ENCODE measurements at regions not wholly inside any gene's neighbourhood (a gene's known extent, or its start where the extent isn't known, plus 50 kb on each side); places are given as distances from the start of the nearest gene placed in this dataset.

DNA sequence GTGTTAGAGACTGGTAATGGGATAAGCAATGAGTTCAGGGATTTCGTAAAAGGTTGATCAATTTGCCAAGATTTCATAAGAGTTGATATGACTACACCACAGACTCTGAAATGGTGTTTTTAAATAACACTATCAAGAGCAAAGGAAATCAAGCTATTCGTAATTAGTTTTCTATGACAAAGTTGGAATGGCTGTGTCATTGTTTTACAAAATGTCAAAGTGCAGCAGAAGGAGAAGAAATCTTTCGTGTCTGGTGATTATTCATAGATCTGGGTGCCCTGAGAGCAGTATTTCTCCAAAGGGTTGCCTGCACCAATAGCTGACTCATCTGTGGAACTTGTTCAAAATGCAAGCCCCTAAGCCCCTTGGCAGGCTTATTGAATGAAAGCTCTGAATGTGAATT lies 70.1 kb downstream of the NABP1 start:
- no peaks in the 10 kb centered on the region for H3K4me1 ChIP-seq (ENCODE audit: insufficient read depth, insufficient read length)
- no peak overlapping the region for H3K9ac ChIP-seq (ENCODE audit: insufficient read length, low read depth)
- no peaks in the 10 kb centered on the region for H3K36me3 ChIP-seq (ENCODE audit: insufficient read depth, insufficient read length, low read length)
- no peak overlapping the region for H3K4me3 ChIP-seq (ENCODE audit: insufficient read length, low read depth)
- no peak for TF ChIP-seq YY1 (IDR thresholded peaks at IDR 0.05; ENCODE audit: insufficient read depth, insufficient read length)
- no peak for TF ChIP-seq SUZ12 (IDR thresholded peaks at IDR 0.05; ENCODE audit: extremely low read depth, insufficient read depth, insufficient read length)
- TF ChIP-seq ZNF274 (IDR thresholded peaks at IDR 0.05; ENCODE audit: low read depth, low read length), result no peak
- H3K27me3 ChIP-seq (ENCODE audit: insufficient read depth, insufficient read length), result no peaks in the 10 kb centered on the region
- no peaks in the 10 kb centered on the region for H3K9me3 ChIP-seq (ENCODE audit: insufficient read depth, low read length)
- DNase-seq (ENCODE audit: low read depth, low spot score), result no peak

- no peaks in the 10 kb centered on the region for H3K4me1 ChIP-seq (ENCODE audit: insufficient read depth, insufficient read length)
- DNase-seq (ENCODE audit: low read depth, low spot score), result no peak
- no peaks in the 10 kb centered on the region for H3K36me3 ChIP-seq (ENCODE audit: insufficient read depth, insufficient read length, low read length)
- no peaks in the 10 kb centered on the region for H3K9me3 ChIP-seq (ENCODE audit: insufficient read depth, low read length)
- no peak overlapping the region for H3K4me3 ChIP-seq (ENCODE audit: insufficient read length, low read depth)
- TF ChIP-seq YY1 (IDR thresholded peaks at IDR 0.05; ENCODE audit: insufficient read depth, insufficient read length) (no peak), SUZ12 (IDR thresholded peaks at IDR 0.05; ENCODE audit: extremely low read depth, insufficient read depth, insufficient read length) (no peak), ZNF274 (IDR thresholded peaks at IDR 0.05; ENCODE audit: low read depth, low read length) (no peak)
- no peaks in the 10 kb centered on the region for H3K27me3 ChIP-seq (ENCODE audit: insufficient read depth, insufficient read length)
- no peak overlapping the region for H3K9ac ChIP-seq (ENCODE audit: insufficient read length, low read depth)
These were observed 70.7 kb downstream of the NABP1 start for GRCh38 chr2:191748528-191749180.

- H3K4me3 ChIP-seq (ENCODE audit: insufficient read length, low read depth), result no peak overlapping the region
- TF ChIP-seq YY1 (IDR thresholded peaks at IDR 0.05; ENCODE audit: insufficient read depth, insufficient read length) (no peak), ZNF274 (IDR thresholded peaks at IDR 0.05; ENCODE audit: low read depth, low read length) (no peak), SUZ12 (IDR thresholded peaks at IDR 0.05; ENCODE audit: extremely low read depth, insufficient read depth, insufficient read length) (no peak)
- DNase-seq (ENCODE audit: low read depth, low spot score), result no peak
These were observed 71.2 kb downstream of the NABP1 start for GRCh38 chr2:191749181-191749540.

GRCh38 chr2:191754103-191754502 lies 76.2 kb downstream of the NABP1 start:
- Histone ChIP-seq H3K9ac (ENCODE audit: insufficient read length, low read depth) (no peak overlapping the region), H3K36me3 (ENCODE audit: insufficient read depth, insufficient read length, low read length) (no peaks in the 10 kb centered on the region), H3K9me3 (ENCODE audit: insufficient read depth, low read length) (no peaks in the 10 kb centered on the region), H3K27me3 (ENCODE audit: insufficient read depth, insufficient read length) (no peaks in the 10 kb centered on the region), H3K4me3 (ENCODE audit: insufficient read length, low read depth) (no peak overlapping the region), H3K4me1 (ENCODE audit: insufficient read depth, insufficient read length) (no peaks in the 10 kb centered on the region)
- no peak for DNase-seq (ENCODE audit: low read depth, low spot score)
- TF ChIP-seq ZNF274 (IDR thresholded peaks at IDR 0.05; ENCODE audit: low read depth, low read length), result no peak
- TF ChIP-seq SUZ12 (IDR thresholded peaks at IDR 0.05; ENCODE audit: extremely low read depth, insufficient read depth, insufficient read length), result no peak
- TF ChIP-seq YY1 (IDR thresholded peaks at IDR 0.05; ENCODE audit: insufficient read depth, insufficient read length), result no peak

More at GRCh38 chr2:191749181-191749540, 71.2 kb downstream of the NABP1 start:
- Histone ChIP-seq H3K27me3 (ENCODE audit: insufficient read depth, insufficient read length) (no peaks in the 10 kb centered on the region), H3K9me3 (ENCODE audit: insufficient read depth, low read length) (no peaks in the 10 kb centered on the region), H3K4me1 (ENCODE audit: insufficient read depth, insufficient read length) (no peaks in the 10 kb centered on the region), H3K36me3 (ENCODE audit: insufficient read depth, insufficient read length, low read length) (no peaks in the 10 kb centered on the region), H3K9ac (ENCODE audit: insufficient read length, low read depth) (no peak overlapping the region)

DNA sequence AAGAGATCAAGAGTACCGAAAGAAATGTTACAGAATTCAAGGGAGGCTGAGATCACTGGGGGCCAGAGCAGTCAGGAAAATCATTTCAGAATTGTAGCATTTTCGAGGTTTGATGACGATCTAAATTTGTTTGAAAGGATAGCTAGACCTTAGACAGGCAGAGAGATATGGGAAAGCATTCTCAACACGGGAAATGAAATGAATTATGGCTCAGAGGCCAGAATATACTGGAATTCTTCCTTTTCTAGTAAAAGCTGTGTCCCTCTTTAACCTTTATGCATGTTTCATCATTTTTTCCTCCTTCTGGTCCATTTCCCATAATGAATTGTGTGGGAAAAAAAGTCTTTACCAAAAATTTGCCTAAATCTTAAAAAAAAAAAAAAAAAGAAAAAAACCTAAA lies 78.8 kb downstream of the NABP1 start:
- Histone ChIP-seq H3K27me3 (ENCODE audit: insufficient read depth, insufficient read length) (no peaks in the 10 kb centered on the region), H3K4me1 (ENCODE audit: insufficient read depth, insufficient read length) (no peaks in the 10 kb centered on the region), H3K36me3 (ENCODE audit: insufficient read depth, insufficient read length, low read length) (no peaks in the 10 kb centered on the region), H3K9ac (ENCODE audit: insufficient read length, low read depth) (no peak overlapping the region), H3K4me3 (ENCODE audit: insufficient read length, low read depth) (no peak overlapping the region), H3K9me3 (ENCODE audit: insufficient read depth, low read length) (no peaks in the 10 kb centered on the region)
- TF ChIP-seq SUZ12 (IDR thresholded peaks at IDR 0.05; ENCODE audit: extremely low read depth, insufficient read depth, insufficient read length), result no peak
- TF ChIP-seq YY1 (IDR thresholded peaks at IDR 0.05; ENCODE audit: insufficient read depth, insufficient read length), result no peak
- TF ChIP-seq ZNF274 (IDR thresholded peaks at IDR 0.05; ENCODE audit: low read depth, low read length), result no peak
- no peak for DNase-seq (ENCODE audit: low read depth, low spot score)

- no peak overlapping the region for H3K4me3 ChIP-seq (ENCODE audit: insufficient read length, low read depth)
- no peaks in the 10 kb centered on the region for H3K9me3 ChIP-seq (ENCODE audit: insufficient read depth, low read length)
- H3K9ac ChIP-seq (ENCODE audit: insufficient read length, low read depth), result no peak overlapping the region
- DNase-seq (ENCODE audit: low read depth, low spot score), result no peak
- no peaks in the 10 kb centered on the region for H3K36me3 ChIP-seq (ENCODE audit: insufficient read depth, insufficient read length, low read length)
- H3K27me3 ChIP-seq (ENCODE audit: insufficient read depth, insufficient read length), result no peaks in the 10 kb centered on the region
- TF ChIP-seq ZNF274 (IDR thresholded peaks at IDR 0.05; ENCODE audit: low read depth, low read length), result no peak
- no peaks in the 10 kb centered on the region for H3K4me1 ChIP-seq (ENCODE audit: insufficient read depth, insufficient read length)
These were observed 79.3 kb downstream of the NABP1 start for GRCh38 chr2:191757208-191757607.

DNA sequence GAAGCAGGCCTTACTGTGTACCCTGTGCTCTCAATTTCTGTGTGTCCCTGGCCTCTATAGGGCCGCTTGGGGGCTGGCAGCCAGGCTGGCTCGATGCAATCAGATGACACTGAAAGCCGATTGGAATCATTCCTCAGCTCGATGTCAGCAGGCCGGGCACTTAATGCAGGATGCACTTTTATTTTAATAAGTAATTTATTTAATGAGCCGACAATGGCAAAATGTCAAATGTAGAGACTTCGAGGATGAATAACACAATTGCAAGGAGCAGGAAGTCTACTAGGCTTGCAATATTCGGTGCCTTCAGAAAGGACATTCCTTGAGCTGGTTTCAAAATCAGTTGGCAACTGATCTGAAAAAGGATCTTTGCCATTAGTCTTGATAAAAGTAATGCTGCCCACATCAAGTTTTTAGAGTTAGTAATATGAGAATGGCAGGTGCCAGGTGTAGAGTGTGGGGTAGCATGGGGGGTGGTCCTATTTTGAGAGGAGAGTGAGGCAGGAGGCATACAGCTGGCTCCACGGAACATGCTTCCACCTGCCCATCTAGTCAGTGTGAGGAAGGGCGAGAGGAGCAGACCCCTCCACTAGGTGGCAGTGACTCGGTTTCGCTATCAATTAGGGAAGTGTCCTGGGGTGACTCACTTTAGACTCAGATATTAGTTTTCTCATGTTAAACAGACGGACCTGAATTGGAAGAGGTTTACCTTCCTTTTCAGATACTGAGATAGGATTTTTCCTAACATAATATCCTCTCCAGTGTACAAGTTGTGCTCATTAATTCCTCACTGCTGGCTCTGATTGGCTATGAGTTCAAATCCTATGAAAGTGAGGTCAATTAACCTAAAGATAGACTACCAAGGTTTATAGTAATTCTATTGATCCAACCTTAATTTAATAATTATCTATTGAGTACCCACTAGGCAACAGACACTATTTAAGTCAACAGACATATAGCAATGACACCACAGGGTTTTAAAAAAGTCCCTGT lies 80.9 kb downstream of the NABP1 start:
- Histone ChIP-seq H3K27me3 (ENCODE audit: insufficient read depth, insufficient read length) (no peaks in the 10 kb centered on the region), H3K36me3 (ENCODE audit: insufficient read depth, insufficient read length, low read length) (no peaks in the 10 kb centered on the region), H3K9ac (ENCODE audit: insufficient read length, low read depth) (no peak overlapping the region), H3K9me3 (ENCODE audit: insufficient read depth, low read length) (no peaks in the 10 kb centered on the region), H3K4me3 (ENCODE audit: insufficient read length, low read depth) (no peak overlapping the region), H3K4me1 (ENCODE audit: insufficient read depth, insufficient read length) (no peaks in the 10 kb centered on the region)
- DNase-seq (ENCODE audit: low read depth, low spot score), result peak; percentile 54
- no peak for TF ChIP-seq YY1 (IDR thresholded peaks at IDR 0.05; ENCODE audit: insufficient read depth, insufficient read length)
